Tibial artery (tissue), 4 donors: ENCODE measurements at regions not wholly inside any gene's neighbourhood (a gene's known extent, or its start where the extent isn't known, plus 50 kb on each side); places are given as distances from the start of the nearest gene placed in this dataset.

Experiments
- DNase-seq, 2 donors: peaks; one replicate each; pipeline ENCODE4 v3.0.0-alpha.2; 2019
- H3K27ac ChIP-seq, 2 donors: fragments of 200-600 bp; sonication (generic) in 1 of 2; 1 replicate in 1 of 2; 2 replicates in 1 of 2; pipeline ENCODE4 v1.5.1; 2018 to 2019; ENCODE audit warnings: mild to moderate bottlenecking in 1 of 2
- H3K27me3 ChIP-seq, 2 donors: fragments of 200-600 bp; sonication (generic) in 1 of 2; one replicate each; pipeline versions ENCODE4 v1.5.1 to v1.6.0; 2016 to 2019
- H3K36me3 ChIP-seq, 3 donors: fragments of 200-600 bp; sonication (generic) in 2 of 3; one replicate each; pipeline ENCODE4 v1.5.1; 2016 to 2019; ENCODE audit warnings: mild to moderate bottlenecking in 2 of 3
- H3K4me1 ChIP-seq, 4 donors: fragments of 200-600 bp; sonication (generic) in 2 of 4; 1 replicate in 3 of 4; 2 replicates in 1 of 4; pipeline ENCODE4 v1.5.1; 2016 to 2019
- H3K4me3 ChIP-seq, 2 donors: fragments of 200-600 bp; sonication (generic) in 1 of 2; 1 replicate in 1 of 2; 2 replicates in 1 of 2; pipeline ENCODE4 v1.5.1; 2018 to 2019; ENCODE audit warnings: mild to moderate bottlenecking in 2 of 2
- H3K9me3 ChIP-seq, 3 donors: fragments of 200-600 bp; sonication (generic) in 1 of 3; one replicate each; pipeline ENCODE4 v1.5.1; 2016 to 2019
- CTCF ChIP-seq, 2 experiments: fragments of 200-600 bp in 1 of 2; fragments of 450-650 bp in 1 of 2; IDR thresholded peaks; one replicate each; pipeline ENCODE4 v1.5.1; 2017 to 2019; ENCODE audit warnings: antibody characterized with exemption in 2 of 2, mild to moderate bottlenecking in 1 of 2, moderate library complexity in 1 of 2
- intact Hi-C: fragments of 100-400 bp; cut with DNase I; formaldehyde crosslinking; loops from one replicate; pipeline ENCODE4 v1.15.0; 2023; ENCODE audit warnings: low total_unique reads

- no peaks in the 10 kb centered on the region for H3K9me3 ChIP-seq
- intact Hi-C loops: loop anchor here (2.0 to 10.0 kb wide), 3 partner anchors 70 to 325 kb away; partner anchors contain the start of gene SLC7A1
- H3K27me3 ChIP-seq: no peaks in the 10 kb centered on the region
- peaks cover 0 to 41% (median 37%) of the 10 kb centered on the region in 4 donors for H3K4me1 ChIP-seq
- H3K27ac ChIP-seq: peak overlapping the region; percentile 78 to 86
- TF ChIP-seq CTCF (IDR thresholded peaks at IDR 0.05): no peak
- H3K4me3 ChIP-seq: no peak overlapping the region
- no peak for DNase-seq
- H3K36me3 ChIP-seq: no peaks in the 10 kb centered on the region
Observed at GRCh38 chr13:29922281-29922821, 71.9 kb upstream of the UBL3 start.

GRCh38 chr13:29921542-29921941, 71.1 kb upstream of the UBL3 start:
- Histone ChIP-seq H3K4me1 (peaks cover 0 to 41% (median 37%) of the 10 kb centered on the region in 4 donors), H3K9me3 (no peaks in the 10 kb centered on the region), H3K36me3 (no peaks in the 10 kb centered on the region), H3K27me3 (no peaks in the 10 kb centered on the region), H3K27ac (no peak overlapping the region), H3K4me3 (no peak overlapping the region)
- intact Hi-C loops: loop anchor here (5.0 to 10.0 kb wide), 2 partner anchors 193 to 324 kb away; partner anchors contain the start of gene SLC7A1
- DNase-seq: no peak
- TF ChIP-seq CTCF (IDR thresholded peaks at IDR 0.05): no peak

GRCh38 chr13:29920025-29920643, 69.7 kb upstream of the UBL3 start:
- H3K9me3 ChIP-seq: no peaks in the 10 kb centered on the region
- no peak for TF ChIP-seq CTCF (IDR thresholded peaks at IDR 0.05)
- no peak overlapping the region for H3K4me3 ChIP-seq
- peaks cover 0 to 31% (median 26%) of the 10 kb centered on the region in 4 donors for H3K4me1 ChIP-seq
- no peaks in the 10 kb centered on the region for H3K27me3 ChIP-seq
- no peak for DNase-seq
- H3K27ac ChIP-seq: no peak overlapping the region
- intact Hi-C loops: loop anchor here (5.0 to 10.0 kb wide), 2 partner anchors 195 to 323 kb away; partner anchors contain the start of gene SLC7A1
- no peaks in the 10 kb centered on the region for H3K36me3 ChIP-seq

- no peak for TF ChIP-seq CTCF (IDR thresholded peaks at IDR 0.05)
- no peak overlapping the region for H3K27ac ChIP-seq
Observed at GRCh38 chr13:29918845-29919244, 68.4 kb upstream of the UBL3 start.

GRCh38 chr13:29917650-29918049, 67.2 kb upstream of the UBL3 start:
- DNase-seq: no peak
- H3K4me1 ChIP-seq: peaks cover 0 to 7% (median 3%) of the 10 kb centered on the region in 4 donors
- no peaks in the 10 kb centered on the region for H3K27me3 ChIP-seq
- TF ChIP-seq CTCF (IDR thresholded peaks at IDR 0.05): no peak
- H3K27ac ChIP-seq: no peak overlapping the region
- no peaks in the 10 kb centered on the region for H3K9me3 ChIP-seq
- no peak overlapping the region for H3K4me3 ChIP-seq
- no peaks in the 10 kb centered on the region for H3K36me3 ChIP-seq
- intact Hi-C loops: no loop called here

More at GRCh38 chr13:29918845-29919244, 68.4 kb upstream of the UBL3 start:
- no peak for DNase-seq
- Histone ChIP-seq H3K36me3 (no peaks in the 10 kb centered on the region), H3K4me1 (peaks cover 0 to 18% (median 14%) of the 10 kb centered on the region in 4 donors), H3K27me3 (no peaks in the 10 kb centered on the region), H3K9me3 (no peaks in the 10 kb centered on the region), H3K4me3 (no peak overlapping the region)
- intact Hi-C loops: no loop called here
